A549 (cell line): ENCODE measurements at regions not wholly inside any gene's neighbourhood (a gene's known extent, or its start where the extent isn't known, plus 50 kb on each side); places are given as distances from the start of the nearest gene placed in this dataset.

Experiments used
- BHLHE40 ChIP-seq: IDR thresholded peaks from 2 replicates; pipeline ENCODE4 v1.6.1; 2012; ENCODE audit warnings: low read depth, low read length, inconsistent platforms
- CTCF ChIP-seq: fragments of >200 bp; sonication (Bioruptor Twin); formaldehyde crosslinking; IDR thresholded peaks from 3 replicates; pipeline ENCODE4 v1.5.1; 2016
- MAX ChIP-seq: IDR thresholded peaks from 2 replicates; pipeline ENCODE4 v1.6.1; 2012
- MAZ ChIP-seq: fragments of 150-350 bp; IDR thresholded peaks from 2 replicates; pipeline ENCODE4 v1.6.1; 2014; ENCODE audit warnings: antibody characterized with exemption, low read depth, low read length, borderline replicate concordance
- NR3C1 ChIP-seq: fragments of >200 bp; sonication (Bioruptor Twin); formaldehyde crosslinking; IDR thresholded peaks from 3 replicates; pipeline ENCODE4 v1.6.1; 2017
- POLR2A ChIP-seq: IDR thresholded peaks from 2 replicates; pipeline ENCODE4 v1.6.1; 2012; ENCODE audit warnings: mild to moderate bottlenecking, low read length
- REST ChIP-seq: fragments of 200-600 bp; sonication (generic); IDR thresholded peaks from 2 replicates; pipeline ENCODE4 v1.6.1; 2016; ENCODE audit warnings: antibody characterized with exemption, mild to moderate bottlenecking, moderate library complexity
- SREBF2 ChIP-seq: fragments of 450-650 bp; IDR thresholded peaks from 2 replicates; pipeline ENCODE4 v1.6.1; 2014; ENCODE audit warnings: mild to moderate bottlenecking, moderate library complexity

DNA sequence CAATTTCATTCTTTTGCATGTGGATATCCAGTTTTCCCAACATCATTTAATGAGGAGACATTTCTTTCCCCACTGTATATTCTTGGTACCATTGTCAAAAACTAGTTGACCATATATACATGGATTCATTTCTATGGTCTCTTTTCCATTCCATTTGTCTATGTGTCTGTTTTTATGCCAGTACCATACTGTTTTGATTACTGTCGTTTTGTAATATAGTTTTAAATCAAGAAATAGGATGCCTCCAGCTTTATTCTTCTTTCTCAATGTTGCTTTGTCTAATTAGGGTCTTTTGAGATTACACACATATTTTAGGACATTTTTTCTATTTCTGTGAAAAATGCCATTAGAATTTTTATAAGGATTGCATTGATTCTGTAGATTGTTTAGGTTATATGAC, 177.5 kb upstream of the POU2AF2 start:
- no peak for TF ChIP-seq CTCF
- TF ChIP-seq MAX = no peak
- TF ChIP-seq SREBF2 = no peak
- TF ChIP-seq NR3C1 = no peak
- TF ChIP-seq REST = no peak
- no peak for TF ChIP-seq MAZ
- TF ChIP-seq POLR2A = no peak
- no peak for TF ChIP-seq BHLHE40
